H9 (cell line): ENCODE measurements at regions not wholly inside any gene's neighbourhood (a gene's known extent, or its start where the extent isn't known, plus 50 kb on each side); places are given as distances from the start of the nearest gene placed in this dataset.

Source experiments
- DNase-seq: peaks from one replicate; pipeline ENCODE4 v3.0.0-alpha.2; 2017
- H2AFZ ChIP-seq: one replicate; pipeline ENCODE4 v1.6.1; 2013; ENCODE audit warnings: mild to moderate bottlenecking, low read length, control low read depth, moderate library complexity
- H2AK5ac ChIP-seq: 2 replicates; pipeline ENCODE4 v1.6.1; 2013; ENCODE audit warnings: low read length, control low read depth, mixed read lengths; ENCODE audit not compliant: insufficient read length
- H2BK120ac ChIP-seq: one replicate; pipeline ENCODE4 v1.6.1; 2013; ENCODE audit warnings: low read depth, mild to moderate bottlenecking, low read length, control low read depth, inconsistent platforms; ENCODE audit not compliant: poor library complexity, severe bottlenecking
- H2BK12ac ChIP-seq: 2 replicates; pipeline ENCODE4 v1.6.1; 2013; ENCODE audit warnings: low read length, control low read depth, mixed read lengths, low read depth; ENCODE audit not compliant: insufficient read length
- H2BK15ac ChIP-seq: 2 replicates; pipeline ENCODE4 v1.6.1; 2013; ENCODE audit warnings: low read depth, low read length, control low read depth
- H2BK20ac ChIP-seq: one replicate; pipeline ENCODE4 v1.6.1; 2013; ENCODE audit warnings: low read depth, mild to moderate bottlenecking, low read length, control low read depth, inconsistent platforms; ENCODE audit not compliant: poor library complexity, severe bottlenecking
- H2BK5ac ChIP-seq: 2 replicates; pipeline ENCODE4 v1.6.1; 2013; ENCODE audit warnings: low read length, control low read depth, mixed read lengths; ENCODE audit not compliant: insufficient read length
- H3K14ac ChIP-seq: 2 replicates; pipeline ENCODE4 v1.6.1; 2013; ENCODE audit warnings: low read length, control low read depth; ENCODE audit not compliant: insufficient read depth
- H3K18ac ChIP-seq: 2 replicates; pipeline ENCODE4 v1.6.1; 2013; ENCODE audit warnings: low read depth, mild to moderate bottlenecking, mixed read lengths, low read length, control low read depth; ENCODE audit not compliant: insufficient read length
- H3K23ac ChIP-seq: 2 replicates; pipeline ENCODE4 v1.6.1; 2013; ENCODE audit warnings: low read length, control low read depth, mixed read lengths, low read depth; ENCODE audit not compliant: insufficient read length
- H3K23me2 ChIP-seq: 2 replicates; pipeline ENCODE4 v1.6.1; 2013; ENCODE audit warnings: low read depth, mild to moderate bottlenecking, mixed read lengths, low read length, control low read depth; ENCODE audit not compliant: insufficient read length, poor library complexity, severe bottlenecking
- H3K27ac ChIP-seq: 2 replicates; pipeline ENCODE4 v1.5.1; 2013; ENCODE audit warnings: low read length, control low read depth, mixed read lengths, low read depth; ENCODE audit not compliant: insufficient read length
- H3K27me3 ChIP-seq: 2 replicates; pipeline ENCODE4 v1.6.1; 2013; ENCODE audit warnings: low read length, control low read depth, inconsistent platforms; ENCODE audit not compliant: insufficient read depth
- H3K4ac ChIP-seq: 2 replicates; pipeline ENCODE4 v1.6.1; 2013; ENCODE audit warnings: low read depth, mild to moderate bottlenecking, control low read depth, inconsistent platforms, low read length, moderate library complexity
- H3K4me1 ChIP-seq: 2 replicates; pipeline ENCODE4 v1.6.1; 2013; ENCODE audit warnings: low read length, control low read depth, inconsistent platforms; ENCODE audit not compliant: insufficient read depth
- H3K4me2 ChIP-seq: 2 replicates; pipeline ENCODE4 v1.6.1; 2013; ENCODE audit warnings: low read length, control low read depth, mixed read lengths; ENCODE audit not compliant: insufficient read length, insufficient read depth
- H3K56ac ChIP-seq: 2 replicates; pipeline ENCODE4 v1.6.1; 2013; ENCODE audit warnings: low read depth, mild to moderate bottlenecking, mixed read lengths, low read length, control low read depth; ENCODE audit not compliant: insufficient read length
- H3K79me1 ChIP-seq: 2 replicates; pipeline ENCODE4 v1.6.1; 2013; ENCODE audit warnings: low read depth, mild to moderate bottlenecking, moderate library complexity, low read length, control low read depth, inconsistent platforms; ENCODE audit not compliant: insufficient read depth, poor library complexity, severe bottlenecking
- H3K79me2 ChIP-seq: 2 replicates; pipeline ENCODE4 v1.6.1; 2013; ENCODE audit warnings: low read length, control low read depth, inconsistent platforms; ENCODE audit not compliant: insufficient read depth
- H3K9ac ChIP-seq: 2 replicates; pipeline ENCODE4 v1.6.1; 2013; ENCODE audit warnings: low read length, control low read depth, mixed read lengths; ENCODE audit not compliant: insufficient read length; ENCODE audit errors: extremely low read depth
- H3K9me3 ChIP-seq: one replicate; pipeline ENCODE4 v1.6.1; 2013; ENCODE audit warnings: low read depth, low read length, inconsistent platforms; ENCODE audit not compliant: control insufficient read depth
- H3T11ph ChIP-seq: one replicate; pipeline ENCODE4 v1.6.1; 2013; ENCODE audit warnings: mild to moderate bottlenecking, low read length, control low read depth, inconsistent platforms
- H4K20me1 ChIP-seq: one replicate; pipeline ENCODE4 v1.6.1; 2013; ENCODE audit not compliant: control insufficient read depth, insufficient read length, insufficient read depth
- H4K5ac ChIP-seq: 2 replicates; pipeline ENCODE4 v1.6.1; 2013; ENCODE audit warnings: low read depth, mild to moderate bottlenecking, mixed read lengths, low read length, control low read depth; ENCODE audit not compliant: insufficient read length
- H4K8ac ChIP-seq: replicated peaks from 2 replicates; pipeline ENCODE4 v1.6.1; 2013; ENCODE audit warnings: low read length, control low read depth, mixed read lengths, low read depth; ENCODE audit not compliant: insufficient read length
- H4K91ac ChIP-seq: 2 replicates; pipeline ENCODE4 v1.6.1; 2013; ENCODE audit warnings: low read depth, mild to moderate bottlenecking, moderate library complexity, mixed read lengths, low read length, control low read depth; ENCODE audit not compliant: insufficient read length
- H3K27ac Mint-ChIP-seq, 3 experiments: 2 replicates in 2 of 3; 3 replicates in 1 of 3; pipeline ENCODE4 v1.8.0; 2020 to 2021; ENCODE audit warnings: mixed read lengths in 3 of 3, mild to moderate bottlenecking in 1 of 3, moderate library complexity in 1 of 3
- H3K27me3 Mint-ChIP-seq: 2 replicates; pipeline ENCODE4 v1.8.0; 2021; ENCODE audit warnings: low read depth, mild to moderate bottlenecking, moderate library complexity, mixed read lengths
- H3K36me3 Mint-ChIP-seq, 3 experiments: 2 replicates in 2 of 3; 3 replicates in 1 of 3; pipeline ENCODE4 v1.8.0; 2020 to 2021; ENCODE audit warnings: low read depth in 3 of 3, mixed read lengths in 3 of 3; ENCODE audit not compliant: insufficient read depth in 1 of 3
- H3K4me1 Mint-ChIP-seq, 2 experiments: 2 replicates each; pipeline ENCODE4 v1.8.0; 2020; ENCODE audit warnings: mixed read lengths in 2 of 2
- H3K4me3 Mint-ChIP-seq, 2 experiments: 2 replicates in 1 of 2; 3 replicates in 1 of 2; pipeline ENCODE4 v1.8.0; 2020 to 2021; ENCODE audit warnings: mild to moderate bottlenecking in 2 of 2, mixed read lengths in 2 of 2, moderate library complexity in 1 of 2
- H3K9me3 Mint-ChIP-seq, 2 experiments: 2 replicates in 1 of 2; 3 replicates in 1 of 2; pipeline ENCODE4 v1.8.0; 2020; ENCODE audit warnings: mild to moderate bottlenecking in 2 of 2, mixed read lengths in 2 of 2, moderate library complexity in 1 of 2
- WGBS: extraction: QIAGEN DNeasy Blood & Tissue Kit; methylation state at CpG from one replicate; pipeline ENCODE4 v1.1.7; 2013; ENCODE audit warnings: missing lambda C conversion rate, low lambda C conversion rate, mixed read lengths; ENCODE audit not compliant: insufficient read length; ENCODE audit errors: extremely low coverage; 5-methylcytosine and 5-hydroxymethylcytosine counted together
- TF ChIP-seq, protein P1 (sequence below): fragments of 200-600 bp; sonication (generic); conservative IDR thresholded peaks from 3 replicates; pipeline ENCODE4 v1.8.0; 2021; ENCODE audit warnings: antibody characterized with exemption, mild to moderate bottlenecking

DNA sequence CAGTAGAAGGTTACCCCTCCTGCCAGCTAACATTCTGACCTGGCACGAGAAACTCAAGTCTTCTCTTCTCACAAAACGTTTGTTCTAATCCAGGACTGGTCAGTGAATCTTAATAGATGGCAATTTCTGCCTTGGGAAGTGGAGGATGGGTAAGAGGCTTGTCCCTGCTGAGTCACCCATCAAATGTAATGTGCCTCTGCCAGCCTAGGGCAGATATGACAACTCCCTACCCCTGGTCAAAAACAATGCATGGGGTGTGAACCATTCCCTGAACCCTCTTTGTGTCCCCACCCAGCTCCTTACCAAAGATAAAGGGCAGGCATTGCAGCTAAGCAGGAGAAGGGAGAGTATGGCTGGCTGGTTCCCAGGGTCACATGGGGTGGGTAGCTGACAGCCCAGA is 1052.9 kb downstream of the GALC start:
- H3K14ac ChIP-seq, result no peak overlapping the region
- H2BK120ac ChIP-seq, result no peak overlapping the region
- no peak overlapping the region for H4K5ac ChIP-seq
- no peak overlapping the region for H2BK15ac ChIP-seq
- H3T11ph ChIP-seq, result no peak overlapping the region
- H3K4me1 ChIP-seq, result no peaks in the 10 kb centered on the region; the same call in 1 of the 2 replicates
- no peaks in the 10 kb centered on the region for H3K4me1 Mint-ChIP-seq
- no peak overlapping the region for H2BK20ac ChIP-seq
- H3K23ac ChIP-seq, result no peak overlapping the region
- no peak overlapping the region for H3K4me3 Mint-ChIP-seq
- TF ChIP-seq, protein P1, sequence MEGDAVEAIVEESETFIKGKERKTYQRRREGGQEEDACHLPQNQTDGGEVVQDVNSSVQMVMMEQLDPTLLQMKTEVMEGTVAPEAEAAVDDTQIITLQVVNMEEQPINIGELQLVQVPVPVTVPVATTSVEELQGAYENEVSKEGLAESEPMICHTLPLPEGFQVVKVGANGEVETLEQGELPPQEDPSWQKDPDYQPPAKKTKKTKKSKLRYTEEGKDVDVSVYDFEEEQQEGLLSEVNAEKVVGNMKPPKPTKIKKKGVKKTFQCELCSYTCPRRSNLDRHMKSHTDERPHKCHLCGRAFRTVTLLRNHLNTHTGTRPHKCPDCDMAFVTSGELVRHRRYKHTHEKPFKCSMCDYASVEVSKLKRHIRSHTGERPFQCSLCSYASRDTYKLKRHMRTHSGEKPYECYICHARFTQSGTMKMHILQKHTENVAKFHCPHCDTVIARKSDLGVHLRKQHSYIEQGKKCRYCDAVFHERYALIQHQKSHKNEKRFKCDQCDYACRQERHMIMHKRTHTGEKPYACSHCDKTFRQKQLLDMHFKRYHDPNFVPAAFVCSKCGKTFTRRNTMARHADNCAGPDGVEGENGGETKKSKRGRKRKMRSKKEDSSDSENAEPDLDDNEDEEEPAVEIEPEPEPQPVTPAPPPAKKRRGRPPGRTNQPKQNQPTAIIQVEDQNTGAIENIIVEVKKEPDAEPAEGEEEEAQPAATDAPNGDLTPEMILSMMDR, result no peak
- H3K27me3 Mint-ChIP-seq, result no peaks in the 10 kb centered on the region
- no CpG with 5 or more reads among the region's 2 CpGs for WGBS
- H4K8ac ChIP-seq, result no peak overlapping the region
- no peak overlapping the region for H3K4me2 ChIP-seq
- H3K4ac ChIP-seq, result no peak overlapping the region
- H3K36me3 Mint-ChIP-seq, result no peaks in the 10 kb centered on the region
- H3K23me2 ChIP-seq, result no peaks in the 10 kb centered on the region
- no peak overlapping the region for H4K91ac ChIP-seq
- no peaks in the 10 kb centered on the region for H3K9me3 Mint-ChIP-seq
- H3K27ac Mint-ChIP-seq, result no peak overlapping the region; a peak in 1 of 7 replicates
- no peak overlapping the region for H3K9ac ChIP-seq
- H3K56ac ChIP-seq, result no peak overlapping the region
- H2BK5ac ChIP-seq, result no peak overlapping the region
- no peak for DNase-seq
- H4K20me1 ChIP-seq, result no peaks in the 10 kb centered on the region
- no peaks in the 10 kb centered on the region for H3K79me1 ChIP-seq
- no peak overlapping the region for H3K27ac ChIP-seq
- H2BK12ac ChIP-seq, result no peak overlapping the region
- H3K9me3 ChIP-seq, result no peaks in the 10 kb centered on the region
- no peak overlapping the region for H3K18ac ChIP-seq
- H3K27me3 ChIP-seq, result no peaks in the 10 kb centered on the region
- no peaks in the 10 kb centered on the region for H3K79me2 ChIP-seq
- H2AFZ ChIP-seq, result no peak overlapping the region
- no peak overlapping the region for H2AK5ac ChIP-seq
